GM21825 (cell line): ENCODE measurements at regions not wholly inside any gene's neighbourhood (a gene's known extent, or its start where the extent isn't known, plus 50 kb on each side); places are given as distances from the start of the nearest gene placed in this dataset.

ENCODE experiments used
- ATAC-seq: cut with Tn5 transposase; IDR thresholded peaks from one replicate; pipeline ENCODE4 v1.9.1; 2021; ENCODE audit warnings: mild to moderate bottlenecking, moderate library complexity; ENCODE audit not compliant: unreplicated experiment

DNA sequence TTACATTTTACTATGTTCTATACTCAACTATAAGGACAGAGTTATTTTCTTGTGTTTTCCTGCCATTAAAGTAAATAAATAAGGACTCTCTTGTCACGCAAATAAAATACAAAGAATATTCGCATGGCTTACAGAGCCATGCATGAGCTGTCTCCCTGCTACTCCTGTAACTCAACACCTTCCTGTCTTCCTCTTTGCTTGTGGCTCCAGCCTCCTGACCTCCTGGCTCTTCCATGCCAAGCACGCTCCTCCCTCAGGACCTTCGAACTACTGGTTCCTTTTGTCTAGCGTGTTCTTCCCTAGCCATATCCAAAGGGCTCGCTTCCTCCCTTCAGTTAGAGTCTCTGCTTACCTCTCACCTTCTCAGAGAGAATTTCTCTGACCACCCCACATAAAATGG lies 124.3 kb upstream of the TMC3 start:
- ATAC-seq: no peak

DNA sequence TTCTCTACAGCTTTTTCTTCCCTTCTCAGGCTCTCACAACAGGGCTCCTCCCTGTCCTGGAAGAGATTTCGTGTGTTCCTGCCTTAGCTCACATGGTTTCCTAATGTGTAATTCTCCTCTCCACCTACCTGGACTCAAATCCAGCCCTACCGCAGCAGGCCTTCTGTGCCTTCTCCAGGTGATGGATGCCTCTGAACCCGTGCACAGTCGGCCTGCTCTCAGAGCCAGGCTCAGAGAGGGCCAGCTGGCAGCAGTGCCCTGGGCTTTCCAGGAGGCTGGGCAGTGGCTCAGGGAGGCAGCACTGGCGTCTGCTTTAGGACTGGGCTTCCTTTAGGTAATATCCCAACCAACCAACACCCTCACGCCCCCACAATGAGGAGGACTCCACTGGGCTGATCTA lies 123.2 kb upstream of the TMC3 start:
- ATAC-seq: no peak

DNA sequence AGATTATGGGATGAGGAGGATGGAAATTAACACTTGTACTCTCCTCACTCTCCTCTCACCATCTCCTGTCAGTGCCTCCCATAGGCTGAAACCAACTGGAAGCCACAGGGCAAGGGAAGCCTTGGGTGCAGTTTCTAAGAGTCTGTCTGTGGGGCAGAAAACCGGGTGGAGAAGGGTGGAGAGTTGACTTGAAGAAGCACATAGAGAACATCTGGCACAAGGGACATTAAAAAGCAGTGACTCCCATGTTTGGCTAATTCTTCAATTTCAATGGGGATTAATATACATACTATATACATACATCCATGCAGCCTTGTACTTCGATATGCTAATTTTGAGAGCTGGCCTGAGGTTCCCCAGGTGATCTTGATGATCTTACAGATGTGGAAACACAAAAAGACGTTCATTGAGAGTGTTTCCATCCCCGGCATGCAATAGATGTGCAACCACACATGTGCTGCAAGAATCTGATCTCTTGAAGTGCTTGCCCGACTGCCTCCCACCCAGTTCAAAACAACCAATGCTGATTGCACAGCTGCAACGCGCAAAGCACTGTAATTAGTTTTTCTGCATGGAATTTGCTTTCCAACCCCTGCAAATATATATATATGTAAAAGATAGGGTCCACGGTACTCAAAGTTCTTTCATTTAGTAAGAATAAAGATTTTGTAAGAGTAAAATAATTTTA lies 121.9 kb upstream of the TMC3 start:
- ATAC-seq: no peak

DNA sequence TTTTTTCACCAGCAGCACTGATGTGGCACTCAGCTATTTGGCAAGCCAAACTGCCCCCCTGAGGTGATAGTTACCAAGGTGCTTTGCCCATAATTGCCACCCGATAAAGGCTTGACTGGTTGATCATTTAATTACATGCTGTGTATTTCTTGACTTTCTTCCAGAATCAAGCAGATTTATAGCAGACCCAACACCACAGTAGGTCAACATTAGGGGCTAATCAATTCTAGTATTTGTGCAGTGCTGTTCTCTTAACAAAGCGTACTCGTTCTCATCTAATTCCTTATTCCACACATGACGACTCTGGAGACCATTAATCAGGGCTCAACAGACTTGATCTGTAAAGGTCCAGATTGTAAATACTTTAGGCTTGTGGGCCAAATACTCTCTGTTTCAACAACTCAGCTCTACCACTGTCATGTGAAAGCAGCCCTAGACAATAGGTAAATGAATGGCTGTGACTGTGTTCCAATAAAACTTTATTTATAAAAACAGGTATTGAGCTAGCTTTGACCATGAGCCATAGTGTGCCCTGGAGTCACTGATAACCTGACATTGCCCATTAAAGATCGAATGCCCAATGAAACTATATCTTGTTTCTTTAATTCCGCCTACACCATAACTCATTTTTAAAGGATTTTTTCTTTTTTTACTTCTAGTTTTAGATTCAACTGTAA lies 119.1 kb upstream of the TMC3 start:
- no peak for ATAC-seq

DNA sequence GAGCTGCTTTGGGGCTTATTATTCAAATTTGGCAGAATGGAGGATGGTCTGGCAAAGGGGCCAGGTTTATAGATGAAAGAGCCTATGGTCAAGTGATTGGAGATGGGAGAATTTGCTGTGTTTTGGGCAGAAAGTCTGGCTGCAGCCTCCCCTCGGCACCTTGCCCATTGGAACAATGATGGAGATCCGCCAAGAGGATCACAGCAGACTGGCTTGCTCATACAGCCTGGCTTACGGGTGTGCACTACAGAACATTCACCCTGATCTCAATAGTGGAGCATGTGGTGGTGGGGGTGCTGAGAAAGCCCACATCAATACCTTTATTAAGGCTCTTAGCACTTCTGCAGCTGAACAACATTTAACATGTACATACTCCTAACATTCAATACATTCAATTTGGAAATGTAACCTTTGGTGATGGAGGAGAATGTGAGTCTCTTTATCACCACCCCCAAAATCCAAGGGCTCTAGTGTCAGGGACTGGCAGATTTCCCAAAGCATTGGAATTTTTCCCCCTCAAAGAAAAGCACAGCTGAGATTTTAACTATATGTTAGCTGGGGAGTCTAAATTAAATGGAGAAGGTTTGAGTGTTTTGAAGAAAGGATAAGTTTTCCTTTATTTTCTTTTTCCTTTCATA lies 118.4 kb upstream of the TMC3 start:
- ATAC-seq: no peak

DNA sequence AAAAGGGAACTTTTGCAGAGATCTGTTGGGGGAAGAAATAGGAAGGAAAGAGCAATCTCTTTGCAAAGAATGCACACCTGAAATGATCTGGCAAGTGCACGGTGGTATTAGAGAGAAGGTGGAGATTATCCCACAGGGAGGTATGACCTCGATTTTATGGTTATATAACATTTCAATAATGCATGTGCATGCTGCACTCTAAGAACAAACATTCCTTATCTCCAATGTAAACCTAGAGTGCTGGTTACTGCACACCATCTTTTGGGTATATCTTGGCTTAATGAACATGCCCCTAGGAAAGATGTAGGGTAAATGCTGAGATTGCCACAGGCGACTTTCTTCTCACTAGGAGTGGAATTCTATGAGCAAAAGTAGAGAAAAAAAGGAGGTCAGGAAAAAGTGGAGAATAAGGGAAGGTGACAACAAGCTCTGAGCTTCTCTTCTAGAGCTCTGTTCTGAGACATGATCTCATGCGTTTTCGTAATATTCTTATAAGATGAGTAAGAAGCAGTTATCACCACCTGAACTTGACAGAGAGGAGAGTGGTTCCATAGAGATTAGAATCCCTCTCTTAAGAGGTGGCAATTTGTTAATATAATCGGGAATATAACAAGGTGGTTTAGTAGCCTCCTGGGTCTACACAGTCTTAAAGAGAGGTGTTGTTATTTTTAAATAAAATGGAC lies 117.5 kb upstream of the TMC3 start:
- ATAC-seq: no peak

DNA sequence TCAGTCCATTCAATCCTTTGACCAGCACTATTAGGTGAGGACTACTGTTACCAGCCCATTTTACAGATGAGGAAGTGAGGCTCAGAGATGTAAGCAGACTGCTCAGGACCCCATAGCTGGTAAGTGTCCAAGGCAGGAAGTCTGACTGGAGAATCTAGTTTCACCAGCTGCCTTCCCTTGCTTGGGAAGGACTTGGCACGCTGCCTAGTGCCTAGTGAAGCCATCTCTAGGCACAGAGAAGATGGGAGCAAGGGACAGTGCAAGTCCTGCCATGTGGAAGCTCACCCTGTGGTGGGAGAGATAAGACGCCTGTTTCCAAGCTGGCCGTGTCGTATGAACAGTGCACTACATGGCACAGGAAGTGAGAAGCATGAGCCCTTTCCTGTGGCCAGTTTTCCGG lies 111.8 kb upstream of the TMC3 start:
- ATAC-seq: no peak

DNA sequence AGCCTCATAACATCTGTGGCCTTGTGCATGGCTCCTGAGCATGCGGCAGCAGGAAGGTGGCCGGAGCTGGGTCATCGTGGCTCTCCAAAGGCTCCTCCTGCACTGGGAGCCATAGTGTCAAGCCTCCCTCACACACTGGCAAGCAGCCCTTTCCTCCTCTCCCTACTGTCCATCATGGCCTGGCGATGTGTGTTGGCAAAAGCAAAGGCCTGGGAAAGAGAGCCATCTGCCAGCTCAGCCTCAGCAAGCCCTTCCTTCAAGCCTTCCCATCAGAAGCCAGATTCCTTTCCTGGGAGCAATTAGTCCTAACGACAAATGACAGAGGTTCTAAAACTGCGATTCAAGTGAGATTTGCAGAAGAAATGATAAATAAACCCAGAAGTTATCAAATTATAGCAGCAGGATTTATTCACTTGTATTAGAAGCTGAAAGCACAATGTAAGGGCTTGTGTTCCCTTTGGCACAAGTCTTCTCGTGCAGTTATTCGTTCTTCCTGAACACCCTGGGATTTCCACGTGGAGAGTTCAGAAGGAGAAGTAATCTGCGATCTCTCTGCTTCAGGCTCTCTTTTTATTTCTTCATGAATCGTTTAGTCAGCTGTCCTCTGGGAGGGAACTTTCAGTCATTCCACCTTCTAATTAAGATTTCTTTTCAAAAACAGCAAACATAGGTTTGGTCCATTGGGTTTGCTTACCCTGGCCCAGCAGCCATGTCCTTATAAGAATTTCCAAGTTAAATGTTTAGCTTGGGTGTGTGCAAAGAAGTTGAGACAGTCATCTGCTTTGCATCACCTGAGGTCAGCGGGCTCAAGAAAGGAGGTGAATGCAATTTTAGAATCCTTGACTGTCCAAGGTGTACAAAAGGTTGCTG lies 110.3 kb upstream of the TMC3 start:
- no peak for ATAC-seq

DNA sequence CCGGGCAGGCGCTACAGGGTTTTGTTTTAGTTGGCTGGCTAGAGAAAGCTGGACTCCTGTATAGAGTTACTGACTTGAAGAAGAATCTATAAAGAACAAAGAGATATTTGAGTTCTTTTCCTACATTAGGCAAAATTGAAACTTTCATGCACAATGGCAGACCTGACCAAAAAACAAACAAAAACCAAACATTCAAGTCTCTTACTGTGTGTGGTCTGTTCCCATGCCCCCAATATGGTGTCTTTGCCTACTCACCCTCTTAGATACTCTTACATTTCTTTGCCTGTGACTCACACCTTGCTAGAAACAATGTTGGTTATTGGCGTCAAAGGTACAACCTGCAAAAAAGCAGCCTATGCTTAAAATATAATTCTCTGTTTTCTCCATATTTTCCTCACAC lies 109.5 kb upstream of the TMC3 start:
- ATAC-seq: no peak

DNA sequence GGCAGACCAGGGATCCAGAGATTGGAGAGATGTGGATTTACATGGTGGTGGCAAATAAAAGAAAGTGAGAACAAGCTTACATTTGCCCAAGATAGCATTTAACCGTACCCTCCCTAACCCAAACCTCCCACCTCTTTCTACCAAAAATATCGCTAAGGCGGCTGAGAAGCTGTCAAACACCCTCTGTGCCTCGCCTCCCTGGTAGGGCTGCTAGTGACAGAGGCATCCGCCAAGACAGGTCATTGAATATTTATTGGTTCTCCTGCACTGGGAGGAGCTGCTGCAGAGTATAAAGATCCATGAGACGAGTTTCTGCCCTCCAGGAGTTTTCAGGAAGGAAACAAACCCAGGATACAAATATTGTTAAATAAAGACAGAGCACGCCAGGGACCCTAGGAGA lies 107.3 kb upstream of the TMC3 start:
- ATAC-seq: no peak

DNA sequence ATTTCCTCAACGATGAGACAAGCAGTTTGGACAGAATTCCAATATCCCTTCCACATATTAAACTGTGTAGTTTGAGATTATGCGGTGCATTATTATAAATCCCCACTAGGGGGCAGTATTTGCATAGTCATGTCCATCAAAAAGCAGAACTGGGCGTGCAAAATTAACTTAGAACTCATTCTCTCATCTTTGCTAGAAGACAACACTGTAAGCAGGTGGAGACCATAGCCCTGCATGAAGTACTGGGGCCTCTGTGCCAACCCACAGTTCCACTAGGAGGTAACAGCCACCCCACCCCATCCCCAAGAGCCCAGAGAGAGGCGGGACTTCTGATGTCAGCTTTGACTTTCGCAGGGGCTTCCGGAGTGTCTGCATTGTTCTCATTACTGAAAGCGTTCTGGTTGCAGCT lies 106.6 kb upstream of the TMC3 start:
- no peak for ATAC-seq

DNA sequence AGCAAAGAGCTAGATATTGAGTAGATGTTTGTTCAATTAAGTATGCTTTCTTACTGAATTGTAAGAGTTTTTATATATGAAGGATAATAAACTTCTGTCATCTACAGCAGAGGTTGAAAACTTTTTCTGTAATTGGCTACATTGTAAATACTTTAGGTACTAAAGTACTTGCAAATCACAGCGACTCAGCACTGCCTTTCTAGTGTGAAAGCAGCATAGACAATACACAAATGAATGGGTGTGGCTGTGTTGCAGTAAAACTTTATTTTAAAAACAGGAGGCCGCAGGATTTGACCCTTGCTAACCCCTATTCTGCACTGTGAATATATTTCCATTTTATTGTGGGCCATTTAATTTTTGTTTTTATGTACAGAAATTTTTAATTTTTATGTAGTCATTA lies 104.3 kb upstream of the TMC3 start:
- ATAC-seq: no peak

DNA sequence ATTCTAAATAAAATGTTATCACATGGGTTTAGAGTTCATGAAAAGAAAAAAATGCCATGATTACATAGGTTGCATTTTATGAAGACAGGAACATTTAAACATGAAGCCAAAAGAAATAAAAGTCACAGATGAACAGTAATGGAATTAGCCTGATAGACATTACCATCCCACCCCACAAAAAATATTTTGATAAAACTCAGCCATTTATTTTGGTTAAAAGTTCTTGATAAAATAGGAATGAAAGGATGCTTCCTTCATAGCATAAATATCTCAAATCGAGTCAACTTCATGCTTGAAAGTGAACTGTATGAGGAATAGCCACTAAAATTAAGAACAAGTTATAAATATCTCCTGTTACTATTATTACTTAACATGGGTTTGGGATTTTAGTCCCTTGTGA lies 101.9 kb upstream of the TMC3 start:
- no peak for ATAC-seq

DNA sequence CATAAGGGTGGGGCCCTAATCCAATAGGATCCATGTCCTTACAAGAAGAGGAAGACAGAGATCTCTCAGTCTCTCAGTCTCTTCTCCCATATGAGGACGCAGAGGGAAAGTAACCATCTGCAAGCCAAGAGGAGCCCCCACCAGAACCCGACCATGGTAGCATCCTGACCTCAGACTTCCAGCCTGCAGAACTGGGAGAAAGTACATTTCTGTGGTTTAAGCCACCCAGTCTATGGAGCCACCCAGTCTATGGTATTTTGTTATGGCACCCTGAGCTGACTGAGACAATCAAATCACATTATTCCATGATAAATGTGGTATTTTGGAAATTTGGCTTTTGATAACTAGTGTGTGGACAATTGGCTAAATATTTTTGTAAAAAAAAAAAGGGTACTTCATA lies 101.5 kb upstream of the TMC3 start:
- ATAC-seq: no peak

DNA sequence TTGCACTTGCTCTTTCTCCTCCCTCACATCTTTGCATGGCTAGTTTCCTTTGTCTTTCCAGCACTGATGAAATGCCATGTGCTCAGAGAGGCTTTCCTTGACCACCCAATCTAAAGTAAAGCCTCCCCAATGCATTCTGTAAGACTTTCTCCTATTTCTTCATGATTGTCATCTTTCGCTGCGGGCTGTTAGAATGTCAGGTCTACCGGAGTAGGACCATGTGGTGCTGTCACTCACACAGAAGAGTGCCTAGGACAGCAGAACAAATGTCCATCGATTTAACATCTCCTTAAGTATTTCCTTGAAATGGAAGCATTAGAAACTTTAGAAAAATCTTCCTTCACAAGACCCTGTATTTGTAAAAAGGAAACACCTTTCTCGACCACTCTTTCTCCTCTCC lies 99.9 kb upstream of the TMC3 start:
- no peak for ATAC-seq

DNA sequence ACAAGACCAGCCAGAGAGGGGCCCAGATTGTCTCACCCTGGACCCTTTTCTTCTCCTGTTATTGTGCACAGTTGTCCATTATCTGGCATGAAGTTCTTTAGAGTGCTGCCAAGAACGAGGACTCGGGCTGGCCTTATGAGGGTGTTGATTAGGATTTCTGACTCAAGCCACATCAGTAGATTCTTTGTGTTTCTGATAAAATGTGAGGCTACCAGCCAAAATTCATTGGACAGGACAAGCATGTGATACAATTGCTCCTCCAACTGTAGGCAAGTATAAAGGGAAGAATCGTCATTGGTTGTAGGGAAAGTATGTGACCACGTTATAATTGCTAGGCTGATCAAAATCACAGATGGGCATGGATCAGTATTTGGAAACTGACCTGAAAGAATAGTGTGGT lies 99.2 kb upstream of the TMC3 start:
- ATAC-seq: no peak

DNA sequence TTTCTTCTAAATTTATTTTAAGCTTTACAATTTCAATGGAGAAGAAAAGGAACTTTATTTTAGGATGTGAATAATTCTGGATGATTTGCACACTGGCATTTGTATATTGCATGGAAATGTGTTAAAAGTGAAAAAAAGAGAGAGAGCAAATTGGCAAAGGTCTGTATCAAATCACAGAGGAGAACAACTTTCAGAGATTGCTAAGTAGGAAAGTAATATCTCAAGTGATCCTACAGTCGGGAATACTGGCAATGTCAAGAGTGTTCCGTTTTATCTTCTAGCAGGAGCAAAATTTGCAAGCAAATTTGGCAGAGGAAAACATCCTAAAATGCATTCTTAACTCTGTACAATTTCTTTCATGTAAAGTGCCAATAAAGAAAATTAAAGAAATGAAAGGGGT lies 97.1 kb upstream of the TMC3 start:
- no peak for ATAC-seq

DNA sequence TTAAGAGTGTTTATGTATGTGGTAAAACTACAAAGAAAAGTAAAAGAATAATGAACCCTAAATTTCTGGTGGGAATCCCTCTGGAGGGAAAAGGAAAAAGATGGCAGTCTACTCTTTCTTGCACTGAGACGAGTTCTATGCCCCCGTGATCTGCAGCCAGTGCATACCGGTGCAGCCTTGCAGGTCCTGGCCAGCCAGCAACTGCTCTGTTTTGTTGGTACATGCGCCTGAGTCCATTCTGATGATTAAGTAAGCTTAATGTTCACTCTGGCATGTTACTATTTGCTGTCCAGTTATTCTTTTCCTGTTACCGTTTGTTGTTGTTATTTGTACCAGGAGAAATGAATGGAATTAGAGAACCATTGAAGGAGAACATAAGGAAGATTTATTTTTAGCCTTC lies 95.1 kb upstream of the TMC3 start:
- no peak for ATAC-seq

DNA sequence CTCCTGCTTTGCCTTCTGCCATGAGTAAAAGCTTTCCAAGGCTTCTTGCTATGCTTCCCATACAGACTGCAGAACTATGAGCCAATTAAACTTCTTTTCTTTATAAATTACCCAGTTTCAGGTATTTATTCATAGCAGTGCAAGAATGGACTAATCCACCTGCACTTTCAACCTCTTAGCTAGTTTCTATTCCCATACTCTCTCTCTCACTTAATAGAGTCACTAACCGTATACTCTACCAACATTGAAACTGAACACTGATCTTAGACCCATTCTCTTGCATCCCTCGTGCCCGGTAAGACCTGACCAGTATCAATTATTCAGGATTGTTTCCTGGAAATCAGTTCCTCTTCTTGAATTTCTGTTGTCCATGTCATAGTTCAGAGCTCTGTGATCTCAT lies 92.7 kb upstream of the TMC3 start:
- ATAC-seq: no peak

DNA sequence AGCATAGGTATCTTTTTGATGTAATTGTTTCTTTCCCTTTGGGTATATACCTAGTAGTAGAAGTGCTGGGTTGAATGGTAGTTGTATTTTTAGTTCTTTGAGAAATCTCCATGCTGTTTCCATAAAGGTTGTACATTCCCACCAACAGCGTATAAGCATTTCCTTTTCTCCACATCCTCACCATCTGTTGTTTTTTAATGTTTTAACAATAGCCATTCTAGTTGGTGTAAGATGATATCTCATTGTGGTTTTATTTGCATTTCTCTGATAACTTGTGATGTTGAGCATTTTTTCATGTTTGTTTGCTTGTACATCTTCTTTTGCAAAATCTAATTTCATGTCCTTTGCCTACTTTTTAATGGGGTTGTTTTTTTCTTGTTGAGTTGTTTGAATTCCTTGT lies 80.0 kb upstream of the TMC3 start:
- ATAC-seq: no peak

DNA sequence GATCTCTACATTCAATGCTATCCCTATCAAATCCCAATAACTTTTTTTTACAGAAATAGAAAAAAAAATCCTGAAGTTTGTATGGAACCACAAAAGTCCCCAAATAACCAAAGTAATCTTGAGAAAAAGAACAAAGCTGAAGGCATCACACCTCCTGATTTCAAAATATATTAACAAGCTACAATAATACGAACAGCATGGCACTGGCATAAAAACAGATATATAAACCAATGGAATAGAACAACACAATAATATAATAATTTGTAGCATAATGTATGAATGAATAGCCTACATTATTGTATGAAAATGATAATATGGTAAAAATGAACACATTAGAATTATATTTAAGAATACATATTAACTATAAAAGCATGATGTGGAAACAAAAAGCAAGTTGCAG lies 76.7 kb upstream of the TMC3 start:
- ATAC-seq: no peak
